ENCODE measurements at regions not wholly inside any gene's neighbourhood (a gene's known extent, or its start where the extent isn't known, plus 50 kb on each side); places are given as distances from the start of the nearest gene placed in this dataset.

DNA sequence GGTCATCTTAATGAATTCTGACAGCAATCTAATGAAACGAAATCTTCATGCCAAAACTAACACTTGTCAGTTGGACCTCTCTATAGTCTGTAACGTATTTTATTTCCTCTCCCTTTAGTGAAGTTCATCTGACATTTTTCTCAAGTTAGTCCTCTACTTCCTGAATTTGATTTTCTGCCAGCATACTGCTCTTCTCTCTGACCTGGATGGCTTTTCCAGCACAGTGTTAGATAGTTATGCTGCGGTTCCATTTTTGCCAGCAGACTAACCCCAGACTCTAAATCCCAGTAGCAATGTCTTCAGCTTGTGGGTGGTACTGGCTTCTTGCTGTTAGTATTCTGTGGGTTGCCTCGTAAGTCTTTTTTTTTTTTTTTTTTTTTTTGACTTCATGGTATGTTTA, 146.7 kb upstream of the VEGFC start:
- no peak overlapping the region for H3K4me3 ChIP-seq (ENCODE audit: low read depth, low read length)
- no peaks in the 10 kb centered on the region for H3K27me3 ChIP-seq (replicated peaks; ENCODE audit: control insufficient read depth, insufficient read depth, low read length)
- H3K4me3 Mint-ChIP-seq (ENCODE audit: unreplicated experiment): no peak overlapping the region
- TF ChIP-seq, protein P1, sequence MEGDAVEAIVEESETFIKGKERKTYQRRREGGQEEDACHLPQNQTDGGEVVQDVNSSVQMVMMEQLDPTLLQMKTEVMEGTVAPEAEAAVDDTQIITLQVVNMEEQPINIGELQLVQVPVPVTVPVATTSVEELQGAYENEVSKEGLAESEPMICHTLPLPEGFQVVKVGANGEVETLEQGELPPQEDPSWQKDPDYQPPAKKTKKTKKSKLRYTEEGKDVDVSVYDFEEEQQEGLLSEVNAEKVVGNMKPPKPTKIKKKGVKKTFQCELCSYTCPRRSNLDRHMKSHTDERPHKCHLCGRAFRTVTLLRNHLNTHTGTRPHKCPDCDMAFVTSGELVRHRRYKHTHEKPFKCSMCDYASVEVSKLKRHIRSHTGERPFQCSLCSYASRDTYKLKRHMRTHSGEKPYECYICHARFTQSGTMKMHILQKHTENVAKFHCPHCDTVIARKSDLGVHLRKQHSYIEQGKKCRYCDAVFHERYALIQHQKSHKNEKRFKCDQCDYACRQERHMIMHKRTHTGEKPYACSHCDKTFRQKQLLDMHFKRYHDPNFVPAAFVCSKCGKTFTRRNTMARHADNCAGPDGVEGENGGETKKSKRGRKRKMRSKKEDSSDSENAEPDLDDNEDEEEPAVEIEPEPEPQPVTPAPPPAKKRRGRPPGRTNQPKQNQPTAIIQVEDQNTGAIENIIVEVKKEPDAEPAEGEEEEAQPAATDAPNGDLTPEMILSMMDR (IDR thresholded peaks at IDR 0.05; ENCODE audit: insufficient read depth in 1 of 2, low read depth in 1 of 2, low read length in 1 of 2, severe bottlenecking in 1 of 2, unreplicated experiment in 1 of 2): no peak
- CTCF ChIA-PET: no interaction called here
- POLR2A ChIA-PET: no interaction called here
- no peaks in the 10 kb centered on the region for H3K9me3 ChIP-seq
- no peaks in the 10 kb centered on the region for H3K27me3 Mint-ChIP-seq (ENCODE audit: insufficient read depth, unreplicated experiment)
- no peaks in the 10 kb centered on the region for H3K36me3 Mint-ChIP-seq (ENCODE audit: insufficient read depth, unreplicated experiment)
- H3K9me3 Mint-ChIP-seq (ENCODE audit: unreplicated experiment): peaks cover 9% of the 10 kb centered on the region
- DNase-seq: no peak
- H3K4me1 Mint-ChIP-seq (ENCODE audit: low read depth, unreplicated experiment): no peaks in the 10 kb centered on the region
- no peaks in the 10 kb centered on the region for H3K36me3 ChIP-seq (ENCODE audit: control insufficient read depth, insufficient read depth, low read length)
- BruUV-seq (replicated peaks): no TSS peak
- intact Hi-C loops (cut with micrococcal nuclease; ENCODE audit: unreplicated experiment): no loop called here
- H3K27ac Mint-ChIP-seq (ENCODE audit: unreplicated experiment): no peak overlapping the region
- H3K4me1 ChIP-seq: no peaks in the 10 kb centered on the region

DNA sequence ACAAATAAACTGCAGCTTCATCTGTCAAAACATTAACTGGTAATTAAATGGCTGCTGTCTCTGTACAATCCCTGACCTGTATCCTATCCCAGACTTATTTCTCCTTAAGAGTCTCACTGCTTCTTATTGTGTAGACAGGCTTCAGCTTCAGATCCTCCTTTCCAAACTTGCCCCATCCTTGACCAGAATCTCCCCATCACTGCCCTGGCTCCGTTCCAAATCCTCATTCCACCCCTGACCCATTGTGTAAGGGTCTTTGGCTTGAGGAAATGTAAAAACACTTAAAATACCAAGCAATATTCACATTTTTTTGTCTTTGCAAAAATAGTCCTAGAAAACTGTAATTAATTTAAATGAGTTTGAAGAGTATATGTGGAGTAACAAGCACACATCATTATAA, 152.6 kb upstream of the VEGFC start:
- Mint-ChIP-seq H3K36me3 (ENCODE audit: insufficient read depth, unreplicated experiment) (no peaks in the 10 kb centered on the region), H3K27me3 (ENCODE audit: insufficient read depth, unreplicated experiment) (no peaks in the 10 kb centered on the region), H3K4me1 (ENCODE audit: low read depth, unreplicated experiment) (no peaks in the 10 kb centered on the region), H3K4me3 (ENCODE audit: unreplicated experiment) (no peak overlapping the region), H3K9me3 (ENCODE audit: unreplicated experiment) (no peaks in the 10 kb centered on the region), H3K27ac (ENCODE audit: unreplicated experiment) (no peak overlapping the region)
- intact Hi-C loops (cut with micrococcal nuclease; ENCODE audit: unreplicated experiment): no loop called here
- H3K27me3 ChIP-seq (replicated peaks; ENCODE audit: control insufficient read depth, insufficient read depth, low read length): no peaks in the 10 kb centered on the region
- CTCF ChIA-PET: no interaction called here
- POLR2A ChIA-PET: no interaction called here
- BruUV-seq (replicated peaks): no TSS peak
- H3K9me3 ChIP-seq: no peaks in the 10 kb centered on the region
- no peak for DNase-seq
- TF ChIP-seq, protein P1 (IDR thresholded peaks at IDR 0.05; ENCODE audit: insufficient read depth in 1 of 2, low read depth in 1 of 2, low read length in 1 of 2, severe bottlenecking in 1 of 2, unreplicated experiment in 1 of 2): no peak
- no peaks in the 10 kb centered on the region for H3K36me3 ChIP-seq (ENCODE audit: control insufficient read depth, insufficient read depth, low read length)
- no peak overlapping the region for H3K4me3 ChIP-seq (ENCODE audit: low read depth, low read length)
- H3K4me1 ChIP-seq: no peaks in the 10 kb centered on the region

DNA sequence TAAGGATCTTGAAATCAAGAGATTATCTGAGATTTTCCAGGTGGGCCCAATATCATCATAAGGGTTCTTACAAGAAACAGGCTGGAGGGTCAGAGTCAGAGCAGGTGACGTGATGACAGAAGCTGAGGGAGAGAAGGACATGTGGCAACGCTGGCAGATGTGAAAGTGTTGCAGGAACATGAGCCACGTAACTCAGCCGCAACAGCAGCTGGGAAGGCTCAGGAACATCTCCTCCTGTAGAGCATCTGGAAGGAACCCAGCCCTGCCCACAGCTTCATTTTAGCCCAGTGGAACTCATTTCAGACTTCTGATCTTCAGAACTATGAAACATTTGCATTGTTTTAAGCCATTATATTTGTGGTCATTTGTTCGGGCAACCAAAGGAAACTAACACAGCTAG, 156.3 kb upstream of the VEGFC start:
- no peak overlapping the region for H3K4me3 ChIP-seq (ENCODE audit: low read depth, low read length)
- no peaks in the 10 kb centered on the region for H3K36me3 Mint-ChIP-seq (ENCODE audit: insufficient read depth, unreplicated experiment)
- TF ChIP-seq, protein P1 (IDR thresholded peaks at IDR 0.05; ENCODE audit: insufficient read depth in 1 of 2, low read depth in 1 of 2, low read length in 1 of 2, severe bottlenecking in 1 of 2, unreplicated experiment in 1 of 2): no peak
- no peak overlapping the region for H3K4me3 Mint-ChIP-seq (ENCODE audit: unreplicated experiment)
- no TSS peak for BruUV-seq (replicated peaks)
- ChIA-PET POLR2A (no interaction called here), CTCF (no interaction called here)
- no peak overlapping the region for H3K27ac Mint-ChIP-seq (ENCODE audit: unreplicated experiment)
- no peaks in the 10 kb centered on the region for H3K4me1 ChIP-seq
- no peaks in the 10 kb centered on the region for H3K9me3 Mint-ChIP-seq (ENCODE audit: unreplicated experiment)
- no peak for DNase-seq
- H3K27me3 ChIP-seq (replicated peaks; ENCODE audit: control insufficient read depth, insufficient read depth, low read length): no peaks in the 10 kb centered on the region
- H3K27me3 Mint-ChIP-seq (ENCODE audit: insufficient read depth, unreplicated experiment): no peaks in the 10 kb centered on the region
- H3K9me3 ChIP-seq: no peaks in the 10 kb centered on the region
- no peaks in the 10 kb centered on the region for H3K4me1 Mint-ChIP-seq (ENCODE audit: low read depth, unreplicated experiment)
- intact Hi-C loops (cut with micrococcal nuclease; ENCODE audit: unreplicated experiment): no loop called here
- H3K36me3 ChIP-seq (ENCODE audit: control insufficient read depth, insufficient read depth, low read length): no peaks in the 10 kb centered on the region
